ENCODE measurements at regions not wholly inside any gene's neighbourhood (a gene's known extent, or its start where the extent isn't known, plus 50 kb on each side); places are given as distances from the start of the nearest gene placed in this dataset.

GRCh38 chr9:81370096-81370495 lies 319.3 kb downstream of the TLE1 start:
- no peak for TF ChIP-seq POLR2A (IDR thresholded peaks at IDR 0.05)
- TF ChIP-seq CTCF (IDR thresholded peaks at IDR 0.05) = no peak
- TF ChIP-seq POLR2AphosphoS5 (IDR thresholded peaks at IDR 0.05) = no peak
- TF ChIP-seq EP300 (IDR thresholded peaks at IDR 0.05) = no peak

Measured in upper lobe of left lung (tissue), 4 donors.